ENCODE measurements at regions not wholly inside any gene's neighbourhood (a gene's known extent, or its start where the extent isn't known, plus 50 kb on each side); places are given as distances from the start of the nearest gene placed in this dataset.
"Not testable (repeated sequence)": the region's sequence is repeated elsewhere in the genome, so short reads cannot be mapped to it uniquely, and the experiment has no call there.

GRCh38 chr4:13984991-13985800 lies 357.7 kb upstream of the BOD1L1 start:
- no peak for DNase-seq (ENCODE audit: low read depth in 2 of 2)

GRCh38 chr4:13985837-13986236 lies 358.3 kb upstream of the BOD1L1 start:
- no peak for DNase-seq (ENCODE audit: low read depth in 2 of 2)

GRCh38 chr4:13986548-13986947 lies 359.0 kb upstream of the BOD1L1 start:
- no peak for DNase-seq (ENCODE audit: low read depth in 2 of 2)

- DNase-seq (ENCODE audit: low read depth in 2 of 2) = no peak
Observed at GRCh38 chr4:13988353-13989305, 361.1 kb upstream of the BOD1L1 start.

GRCh38 chr4:13989501-13989900 lies 362.0 kb upstream of the BOD1L1 start:
- no peak for DNase-seq (ENCODE audit: low read depth in 2 of 2)

GRCh38 chr4:13990596-13991589 lies 363.4 kb upstream of the BOD1L1 start:
- no peak for DNase-seq (ENCODE audit: low read depth in 2 of 2)

GRCh38 chr4:13992041-13992440 lies 364.5 kb upstream of the BOD1L1 start:
- no peak for DNase-seq (ENCODE audit: low read depth in 2 of 2)

- DNase-seq (ENCODE audit: low read depth in 2 of 2) = no peak
Observed at GRCh38 chr4:13992975-13993520, 365.5 kb upstream of the BOD1L1 start.

GRCh38 chr4:13994016-13994415 lies 366.5 kb upstream of the BOD1L1 start:
- no peak for DNase-seq (ENCODE audit: low read depth in 2 of 2)

GRCh38 chr4:13998850-13999445 lies 371.4 kb upstream of the BOD1L1 start:
- no peak for DNase-seq (ENCODE audit: low read depth in 2 of 2)

- DNase-seq (ENCODE audit: low read depth in 2 of 2) = no peak
Observed at GRCh38 chr4:14000091-14000814, 372.7 kb upstream of the BOD1L1 start.

- DNase-seq (ENCODE audit: low read depth in 2 of 2) = not testable (repeated sequence)
Observed at GRCh38 chr4:14002331-14002730, 374.8 kb upstream of the BOD1L1 start.

- no peak for DNase-seq (ENCODE audit: low read depth in 2 of 2)
Observed at GRCh38 chr4:14008494-14008893, 381.0 kb upstream of the BOD1L1 start.

- DNase-seq (ENCODE audit: low read depth in 2 of 2) = no peak
Observed at GRCh38 chr4:14018191-14018853, 390.8 kb upstream of the BOD1L1 start.

GRCh38 chr4:14022456-14022855 lies 394.9 kb upstream of the BOD1L1 start:
- DNase-seq (ENCODE audit: low read depth in 2 of 2) = no peak

- DNase-seq (ENCODE audit: low read depth in 2 of 2) = no peak
Observed at GRCh38 chr4:14023036-14023435, 395.5 kb upstream of the BOD1L1 start.

GRCh38 chr4:14023896-14024295 lies 396.4 kb upstream of the BOD1L1 start:
- no peak for DNase-seq (ENCODE audit: low read depth in 2 of 2)

- no peak for DNase-seq (ENCODE audit: low read depth in 2 of 2)
Observed at GRCh38 chr4:14025111-14025510, 397.6 kb upstream of the BOD1L1 start.

GRCh38 chr4:14025891-14026290 lies 398.4 kb upstream of the BOD1L1 start:
- no peak for DNase-seq (ENCODE audit: low read depth in 2 of 2)

- DNase-seq (ENCODE audit: low read depth in 2 of 2) = no peak
Observed at GRCh38 chr4:14028862-14029261, 401.3 kb upstream of the BOD1L1 start.
